AG04450 (cell line): ENCODE measurements at regions not wholly inside any gene's neighbourhood (a gene's known extent, or its start where the extent isn't known, plus 50 kb on each side); places are given as distances from the start of the nearest gene placed in this dataset.
"Not testable (repeated sequence)": the region's sequence is repeated elsewhere in the genome, so short reads cannot be mapped to it uniquely, and the experiment has no call there.

ENCODE experiments used
- CTCF ChIA-PET: fragments of 300-600, 350-600 bp; formaldehyde crosslinking; extraction: SDS; loops from one replicate; lab custom pipeline; 2022; ENCODE audit warnings: antibody characterized with exemption, inconsistent platforms; lab: Charles Lee
- POLR2A ChIA-PET: fragments of 350-600 bp; formaldehyde crosslinking; extraction: SDS; loops from one replicate; lab custom pipeline; 2021; ENCODE audit warnings: antibody characterized with exemption, inconsistent platforms; lab: Yijun Ruan, JAX
- DNase-seq: peaks from one replicate; pipeline ENCODE4 v3.0.0-alpha.2; 2011; ENCODE audit warnings: low read depth, low spot score
- H3K27ac ChIP-seq: one replicate; pipeline ENCODE4 v1.5.1; 2012; ENCODE audit warnings: low read depth, low read length, control low read depth
- H3K27me3 ChIP-seq: one replicate; pipeline ENCODE4 v1.6.0; 2012; ENCODE audit warnings: low read length; ENCODE audit not compliant: control insufficient read depth, insufficient read depth
- H3K4me3 ChIP-seq: 2 replicates; pipeline ENCODE4 v1.5.1; 2011; ENCODE audit warnings: mild to moderate bottlenecking, low read depth, low read length, control low read depth
- H3K9me3 ChIP-seq: 2 replicates; pipeline ENCODE4 v1.5.1; 2012; ENCODE audit warnings: low read length; ENCODE audit not compliant: control insufficient read depth, insufficient read depth
- TF ChIP-seq, protein P1 (sequence below): IDR thresholded peaks from 2 replicates; pipeline ENCODE4 v1.5.1; 2011; ENCODE audit warnings: low read depth, low read length, control low read depth, inconsistent platforms

DNA sequence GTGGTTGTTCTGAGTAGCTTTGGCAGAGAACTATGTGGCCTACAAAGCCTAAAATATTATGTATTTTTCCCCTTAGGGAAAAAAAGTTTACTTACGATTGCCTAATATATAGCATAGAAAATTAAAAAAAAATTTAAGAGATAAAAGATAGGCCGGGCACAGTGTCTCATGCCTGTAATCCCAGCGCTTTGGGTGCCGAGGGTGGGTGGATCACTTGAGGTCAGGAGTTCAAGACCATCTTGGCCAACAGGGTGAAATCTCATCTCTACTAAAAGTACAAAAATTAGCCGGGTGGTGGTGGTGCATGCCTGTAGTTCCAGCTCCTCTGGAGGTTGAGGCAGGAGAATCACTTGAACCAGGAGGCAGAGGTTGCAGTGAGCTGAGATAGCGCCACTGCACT is 439.2 kb upstream of the KLF6 start:
- POLR2A ChIA-PET, result no interaction called here
- CTCF ChIA-PET, result no interaction called here
- Histone ChIP-seq H3K9me3 (no peaks in the 10 kb centered on the region), H3K4me3 (no peak overlapping the region), H3K27ac (no peak overlapping the region), H3K27me3 (no peaks in the 10 kb centered on the region)
- DNase-seq, result no peak
- TF ChIP-seq, protein P1, sequence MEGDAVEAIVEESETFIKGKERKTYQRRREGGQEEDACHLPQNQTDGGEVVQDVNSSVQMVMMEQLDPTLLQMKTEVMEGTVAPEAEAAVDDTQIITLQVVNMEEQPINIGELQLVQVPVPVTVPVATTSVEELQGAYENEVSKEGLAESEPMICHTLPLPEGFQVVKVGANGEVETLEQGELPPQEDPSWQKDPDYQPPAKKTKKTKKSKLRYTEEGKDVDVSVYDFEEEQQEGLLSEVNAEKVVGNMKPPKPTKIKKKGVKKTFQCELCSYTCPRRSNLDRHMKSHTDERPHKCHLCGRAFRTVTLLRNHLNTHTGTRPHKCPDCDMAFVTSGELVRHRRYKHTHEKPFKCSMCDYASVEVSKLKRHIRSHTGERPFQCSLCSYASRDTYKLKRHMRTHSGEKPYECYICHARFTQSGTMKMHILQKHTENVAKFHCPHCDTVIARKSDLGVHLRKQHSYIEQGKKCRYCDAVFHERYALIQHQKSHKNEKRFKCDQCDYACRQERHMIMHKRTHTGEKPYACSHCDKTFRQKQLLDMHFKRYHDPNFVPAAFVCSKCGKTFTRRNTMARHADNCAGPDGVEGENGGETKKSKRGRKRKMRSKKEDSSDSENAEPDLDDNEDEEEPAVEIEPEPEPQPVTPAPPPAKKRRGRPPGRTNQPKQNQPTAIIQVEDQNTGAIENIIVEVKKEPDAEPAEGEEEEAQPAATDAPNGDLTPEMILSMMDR, result no peak

DNA sequence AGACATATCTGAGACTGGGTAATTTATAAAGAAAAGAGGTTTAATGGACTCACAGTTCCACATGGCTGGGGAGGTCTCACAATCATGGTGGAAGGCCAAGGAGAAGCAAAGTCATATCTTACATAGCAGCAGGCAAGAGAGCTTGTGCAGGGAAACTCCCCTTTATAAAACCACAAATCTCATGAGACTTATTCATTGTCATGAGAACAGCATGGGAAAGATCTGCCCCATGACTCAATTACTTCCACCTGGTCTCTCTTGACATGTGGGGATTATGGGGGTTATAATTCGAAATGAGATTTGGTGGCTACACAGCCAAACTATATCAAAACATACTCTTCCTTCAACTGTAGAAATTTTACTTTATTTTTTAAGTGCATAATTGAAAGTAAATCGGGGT is 436.3 kb upstream of the KLF6 start:
- not testable (repeated sequence) for DNase-seq
- CTCF ChIA-PET, result interaction anchor here (1.1 kb wide), 1 partner anchor 436 kb away, joined by 3 read pairs; no protein-coding TSS in a partner anchor

DNA sequence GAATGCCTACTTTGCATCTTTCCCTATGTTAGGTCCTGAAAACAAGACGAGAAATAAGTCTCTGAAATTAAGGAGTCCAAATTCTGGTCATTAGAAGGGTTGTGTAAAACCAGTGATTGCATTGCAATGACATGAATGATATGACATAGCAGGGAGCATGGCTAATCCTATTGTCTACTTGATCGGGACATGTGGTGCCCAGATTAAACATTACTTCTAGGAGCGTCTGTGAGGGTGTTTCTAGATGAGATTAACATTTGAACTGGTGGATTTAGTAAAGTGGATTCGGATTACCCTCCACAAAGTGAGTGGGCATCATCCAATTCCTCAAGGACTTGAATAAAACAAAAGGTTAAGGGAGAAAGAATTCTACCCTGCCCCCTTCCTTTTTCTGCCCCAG is 434.9 kb upstream of the KLF6 start:
- CTCF ChIA-PET, result no interaction called here
- DNase-seq, result no peak
- no peak overlapping the region for H3K4me3 ChIP-seq
- no peaks in the 10 kb centered on the region for H3K27me3 ChIP-seq
- H3K9me3 ChIP-seq, result no peaks in the 10 kb centered on the region
- POLR2A ChIA-PET, result no interaction called here
- TF ChIP-seq, protein P1, result no peak
- no peak overlapping the region for H3K27ac ChIP-seq

More for the DNA sequence above, 436.3 kb upstream of the KLF6 start:
- H3K9me3 ChIP-seq, POLR2A ChIA-PET, H3K27ac ChIP-seq, H3K27me3 ChIP-seq, H3K4me3 ChIP-seq: not testable (repeated sequence)

DNA sequence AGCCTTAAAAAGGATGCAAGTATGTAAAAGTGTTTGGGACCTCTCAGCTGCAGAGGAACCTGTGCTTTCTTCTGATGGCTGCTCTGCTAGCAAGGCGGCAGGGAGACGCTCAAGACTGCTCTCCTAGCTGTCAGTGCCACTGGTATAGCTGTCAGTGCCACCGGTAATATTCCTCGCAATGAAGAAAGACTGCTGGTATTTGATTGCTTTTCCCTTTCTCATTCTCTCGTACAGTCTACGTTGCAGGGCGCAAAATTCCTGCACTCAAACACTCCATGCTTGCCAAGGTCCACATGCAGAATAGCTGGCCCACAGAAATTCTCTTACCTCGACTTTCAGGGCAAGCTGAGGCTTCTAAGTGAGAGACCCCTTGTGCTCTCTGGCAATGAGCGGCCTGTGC is 432.6 kb upstream of the KLF6 start:
- POLR2A ChIA-PET, result interaction anchor here (0.7 kb wide), 1 partner anchor 23 kb away, joined by 3 read pairs; no protein-coding TSS in a partner anchor
- no peaks in the 10 kb centered on the region for H3K9me3 ChIP-seq
- TF ChIP-seq, protein P1, result no peak
- no peak overlapping the region for H3K27ac ChIP-seq
- H3K4me3 ChIP-seq, result no peak overlapping the region
- CTCF ChIA-PET, result no interaction called here
- H3K27me3 ChIP-seq, result no peaks in the 10 kb centered on the region
- no peak for DNase-seq

DNA sequence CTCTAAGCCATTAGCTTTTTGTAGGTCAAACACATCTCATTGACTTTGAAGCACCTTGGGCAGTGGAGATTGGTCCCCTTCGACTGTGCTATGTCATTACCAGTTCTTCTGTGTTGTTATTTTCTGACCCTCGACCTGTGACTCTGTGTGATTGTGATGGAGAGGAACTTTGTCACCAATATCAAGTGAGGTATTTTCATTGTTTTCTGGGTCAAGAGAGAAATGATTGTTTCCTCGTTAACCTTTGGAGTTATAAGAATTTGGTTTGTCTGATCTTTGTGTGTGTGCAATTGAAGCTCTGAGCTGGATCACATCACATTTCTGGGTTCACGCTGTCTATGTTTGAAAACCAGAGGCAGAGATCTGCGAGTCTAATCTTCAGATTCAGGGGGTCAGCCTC is 432.2 kb upstream of the KLF6 start:
- no peak for DNase-seq
- TF ChIP-seq, protein P1, result no peak
- CTCF ChIA-PET, result no interaction called here
- Histone ChIP-seq H3K27me3 (no peaks in the 10 kb centered on the region), H3K9me3 (no peaks in the 10 kb centered on the region), H3K27ac (no peak overlapping the region), H3K4me3 (no peak overlapping the region)
- POLR2A ChIA-PET, result no interaction called here

DNA sequence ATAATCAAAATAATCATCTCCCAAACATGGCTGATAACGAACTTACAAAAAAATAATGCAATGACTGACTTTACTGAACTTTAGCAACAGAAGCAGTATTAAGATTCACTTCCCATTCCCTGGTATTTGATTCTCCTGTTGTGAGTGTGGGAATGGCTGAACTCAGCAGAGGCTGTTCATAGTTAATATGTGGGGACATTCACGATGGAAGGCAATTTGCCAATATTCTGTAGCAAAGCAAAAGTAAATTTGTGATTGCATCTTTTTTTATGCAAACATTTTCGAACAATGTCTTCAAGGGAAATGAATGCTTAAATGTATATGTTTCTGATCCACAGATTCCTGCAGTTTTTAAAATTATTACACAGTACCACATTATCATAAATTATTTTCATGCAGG is 431.7 kb upstream of the KLF6 start:
- Histone ChIP-seq H3K9me3 (no peaks in the 10 kb centered on the region), H3K4me3 (no peak overlapping the region), H3K27ac (no peak overlapping the region), H3K27me3 (no peaks in the 10 kb centered on the region)
- TF ChIP-seq, protein P1, result no peak
- POLR2A ChIA-PET, result no interaction called here
- CTCF ChIA-PET, result no interaction called here
- no peak for DNase-seq
